Natural killer cell treated with Interleukin-12 subunit alpha and Interleukin-12 subunit beta and Interleukin-15 and Interleukin-18, amount 100 ng/mL, for 72 hours (primary cell): ENCODE measurements at regions not wholly inside any gene's neighbourhood (a gene's known extent, or its start where the extent isn't known, plus 50 kb on each side); places are given as distances from the start of the nearest gene placed in this dataset.

Source experiments
- ATAC-seq, 2 donors: fragments of 150-1000 bp; cut with Tn5 transposase in 1 of 2; sonication (Bioruptor Pico), chemical (Tn5 transposase) in 1 of 2; 2 replicates each; pipeline ENCODE4 v1.10.0; 2021
- DNase-seq: peaks from one replicate; pipeline ENCODE4 v3.0.0; 2022; ENCODE audit warnings: low spot score
- H3K27ac Mint-ChIP-seq, 2 donors: 1 replicate in 1 of 2; 2 replicates in 1 of 2; pipeline ENCODE4 v1.8.0; 2022; ENCODE audit warnings: mixed read lengths in 2 of 2, mild to moderate bottlenecking in 1 of 2, moderate library complexity in 1 of 2
- H3K27me3 Mint-ChIP-seq, 2 donors: 1 replicate in 1 of 2; 2 replicates in 1 of 2; pipeline ENCODE4 v1.8.0; 2022; ENCODE audit warnings: mixed read lengths in 2 of 2
- H3K36me3 Mint-ChIP-seq: one replicate; pipeline ENCODE4 v1.8.0; 2022; ENCODE audit warnings: mixed read lengths
- H3K4me1 Mint-ChIP-seq, 2 donors: 1 replicate in 1 of 2; 2 replicates in 1 of 2; pipeline ENCODE4 v1.8.0; 2022; ENCODE audit warnings: low read depth in 2 of 2, mixed read lengths in 2 of 2, mild to moderate bottlenecking in 1 of 2
- H3K4me3 Mint-ChIP-seq: one replicate; pipeline ENCODE4 v1.8.0; 2022; ENCODE audit warnings: mixed read lengths
- H3K9me3 Mint-ChIP-seq: 2 replicates; pipeline ENCODE4 v1.8.0; 2022; ENCODE audit warnings: mixed read lengths

- Mint-ChIP-seq H3K27me3 (no peaks in the 10 kb centered on the region), H3K9me3 (peaks cover 20% of the 10 kb centered on the region), H3K36me3 (no peaks in the 10 kb centered on the region), H3K27ac (no peak overlapping the region), H3K4me1 (no peaks in the 10 kb centered on the region), H3K4me3 (no peak overlapping the region)
- no peak for DNase-seq
- ATAC-seq: no peak
Measured at GRCh38 chr11:37134637-37135036, 536.6 kb upstream of the RAG2 start.

GRCh38 chr11:37124384-37124783 lies 526.3 kb upstream of the RAG2 start:
- Mint-ChIP-seq H3K27ac (no peak overlapping the region), H3K4me3 (no peak overlapping the region), H3K4me1 (no peaks in the 10 kb centered on the region), H3K36me3 (no peaks in the 10 kb centered on the region), H3K27me3 (no peaks in the 10 kb centered on the region), H3K9me3 (peaks cover 10% of the 10 kb centered on the region)
- ATAC-seq (no peak), DNase-seq (no peak)

GRCh38 chr11:37115963-37116362 lies 517.9 kb upstream of the RAG2 start:
- Mint-ChIP-seq H3K4me3 (no peak overlapping the region), H3K9me3 (peaks cover 2% of the 10 kb centered on the region), H3K36me3 (no peaks in the 10 kb centered on the region), H3K4me1 (no peaks in the 10 kb centered on the region), H3K27me3 (no peaks in the 10 kb centered on the region), H3K27ac (no peak overlapping the region)
- no peak for DNase-seq
- ATAC-seq: no peak

- H3K27ac Mint-ChIP-seq: no peak overlapping the region
- H3K4me3 Mint-ChIP-seq: no peak overlapping the region
- DNase-seq (no peak), ATAC-seq (no peak)
- no peaks in the 10 kb centered on the region for H3K36me3 Mint-ChIP-seq
- H3K27me3 Mint-ChIP-seq: no peaks in the 10 kb centered on the region
- H3K4me1 Mint-ChIP-seq: no peaks in the 10 kb centered on the region
- H3K9me3 Mint-ChIP-seq: peaks cover 2% of the 10 kb centered on the region
Measured at GRCh38 chr11:37110385-37110784, 512.3 kb upstream of the RAG2 start.

GRCh38 chr11:37109286-37109585 lies 511.2 kb upstream of the RAG2 start:
- no peak overlapping the region for H3K4me3 Mint-ChIP-seq
- H3K36me3 Mint-ChIP-seq: no peaks in the 10 kb centered on the region
- no peaks in the 10 kb centered on the region for H3K4me1 Mint-ChIP-seq
- ATAC-seq: no peak
- H3K9me3 Mint-ChIP-seq: peaks cover 2% of the 10 kb centered on the region
- H3K27ac Mint-ChIP-seq: no peak overlapping the region
- no peak for DNase-seq
- no peaks in the 10 kb centered on the region for H3K27me3 Mint-ChIP-seq

GRCh38 chr11:37108436-37109285 lies 510.6 kb upstream of the RAG2 start:
- ATAC-seq: no peak
- H3K9me3 Mint-ChIP-seq: peaks cover 6% of the 10 kb centered on the region
- H3K4me1 Mint-ChIP-seq: no peaks in the 10 kb centered on the region
- no peaks in the 10 kb centered on the region for H3K36me3 Mint-ChIP-seq
- no peak overlapping the region for H3K27ac Mint-ChIP-seq
- no peak overlapping the region for H3K4me3 Mint-ChIP-seq
- DNase-seq: no peak
- H3K27me3 Mint-ChIP-seq: no peaks in the 10 kb centered on the region

- Mint-ChIP-seq H3K27me3 (no peaks in the 10 kb centered on the region), H3K36me3 (no peaks in the 10 kb centered on the region), H3K9me3 (peaks cover 8% of the 10 kb centered on the region), H3K4me3 (no peak overlapping the region), H3K4me1 (no peaks in the 10 kb centered on the region), H3K27ac (no peak overlapping the region)
- no peak for DNase-seq
- ATAC-seq: no peak
Measured at GRCh38 chr11:37107831-37108230, 509.8 kb upstream of the RAG2 start.

- ATAC-seq (no peak), DNase-seq (no peak)
- Mint-ChIP-seq H3K27me3 (no peaks in the 10 kb centered on the region), H3K36me3 (no peaks in the 10 kb centered on the region), H3K27ac (no peak overlapping the region), H3K9me3 (peaks cover 9% of the 10 kb centered on the region), H3K4me1 (no peaks in the 10 kb centered on the region), H3K4me3 (no peak overlapping the region)
Measured at GRCh38 chr11:37107415-37107814, 509.4 kb upstream of the RAG2 start.

GRCh38 chr11:37105427-37105826 lies 507.4 kb upstream of the RAG2 start:
- no peaks in the 10 kb centered on the region for H3K4me1 Mint-ChIP-seq
- H3K4me3 Mint-ChIP-seq: no peak overlapping the region
- peaks cover 13% of the 10 kb centered on the region for H3K9me3 Mint-ChIP-seq
- H3K27me3 Mint-ChIP-seq: no peaks in the 10 kb centered on the region
- no peak overlapping the region for H3K27ac Mint-ChIP-seq
- no peaks in the 10 kb centered on the region for H3K36me3 Mint-ChIP-seq
- no peak for DNase-seq
- ATAC-seq: no peak

GRCh38 chr11:37104380-37104779 lies 506.3 kb upstream of the RAG2 start:
- ATAC-seq (no peak), DNase-seq (no peak)
- no peaks in the 10 kb centered on the region for H3K4me1 Mint-ChIP-seq
- H3K9me3 Mint-ChIP-seq: peaks cover 13% of the 10 kb centered on the region
- H3K27ac Mint-ChIP-seq: no peak overlapping the region
- H3K27me3 Mint-ChIP-seq: no peaks in the 10 kb centered on the region
- H3K4me3 Mint-ChIP-seq: no peak overlapping the region
- H3K36me3 Mint-ChIP-seq: no peaks in the 10 kb centered on the region

GRCh38 chr11:37100008-37100407 lies 502.0 kb upstream of the RAG2 start:
- no peaks in the 10 kb centered on the region for H3K27me3 Mint-ChIP-seq
- ATAC-seq (no peak), DNase-seq (no peak)
- H3K27ac Mint-ChIP-seq: no peak overlapping the region
- no peaks in the 10 kb centered on the region for H3K36me3 Mint-ChIP-seq
- H3K4me1 Mint-ChIP-seq: no peaks in the 10 kb centered on the region
- H3K9me3 Mint-ChIP-seq: peaks cover 13% of the 10 kb centered on the region
- H3K4me3 Mint-ChIP-seq: no peak overlapping the region

GRCh38 chr11:37092487-37092886 lies 494.5 kb upstream of the RAG2 start:
- H3K27ac Mint-ChIP-seq: no peak overlapping the region
- H3K36me3 Mint-ChIP-seq: no peaks in the 10 kb centered on the region
- DNase-seq: no peak
- H3K9me3 Mint-ChIP-seq: peaks cover 8% of the 10 kb centered on the region
- no peaks in the 10 kb centered on the region for H3K27me3 Mint-ChIP-seq
- no peaks in the 10 kb centered on the region for H3K4me1 Mint-ChIP-seq
- no peak for ATAC-seq
- no peak overlapping the region for H3K4me3 Mint-ChIP-seq

- H3K4me1 Mint-ChIP-seq: no peaks in the 10 kb centered on the region
Measured at GRCh38 chr11:37089439-37089838, 491.4 kb upstream of the RAG2 start.

GRCh38 chr11:37088573-37088910 lies 490.5 kb upstream of the RAG2 start:
- DNase-seq: no peak
- Mint-ChIP-seq H3K9me3 (no peaks in the 10 kb centered on the region), H3K27ac (no peak overlapping the region), H3K4me3 (no peak overlapping the region), H3K27me3 (no peaks in the 10 kb centered on the region), H3K4me1 (no peaks in the 10 kb centered on the region), H3K36me3 (no peaks in the 10 kb centered on the region)
- no peak for ATAC-seq

More at GRCh38 chr11:37089439-37089838, 491.4 kb upstream of the RAG2 start:
- no peaks in the 10 kb centered on the region for H3K27me3 Mint-ChIP-seq
- no peak for DNase-seq
- H3K36me3 Mint-ChIP-seq: no peaks in the 10 kb centered on the region
- no peak overlapping the region for H3K4me3 Mint-ChIP-seq
- no peaks in the 10 kb centered on the region for H3K9me3 Mint-ChIP-seq
- no peak overlapping the region for H3K27ac Mint-ChIP-seq
- ATAC-seq: no peak
